Ecto neural progenitor cell (in vitro differentiated cells): ENCODE measurements at regions not wholly inside any gene's neighbourhood (a gene's known extent, or its start where the extent isn't known, plus 50 kb on each side); places are given as distances from the start of the nearest gene placed in this dataset.

ENCODE experiments used
- DNase-seq: peaks from one replicate; pipeline ENCODE4 v3.0.0-alpha.2; 2018; ENCODE audit warnings: low spot score

DNA sequence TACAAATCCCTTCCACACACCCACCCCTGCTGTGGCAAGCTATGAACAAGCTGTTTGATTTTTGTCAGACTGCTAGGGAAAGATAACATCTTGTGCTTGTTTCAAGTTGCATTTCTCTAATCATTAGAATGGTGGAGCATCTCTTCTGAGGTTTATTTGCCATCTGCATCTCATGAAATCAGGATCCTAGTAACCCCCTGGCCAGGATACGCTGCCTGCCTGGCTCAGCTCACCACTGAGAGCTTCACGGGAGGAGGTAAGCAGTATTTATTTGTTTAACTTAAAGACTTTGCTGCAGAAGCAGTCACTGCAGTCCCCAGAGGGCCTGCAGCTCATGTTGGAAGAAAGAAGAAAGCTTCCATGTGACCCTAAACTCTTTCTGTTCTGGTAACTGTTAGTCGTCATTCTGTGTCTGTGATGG lies 83.3 kb upstream of the CXCL14 start:
- DNase-seq = no peak

DNA sequence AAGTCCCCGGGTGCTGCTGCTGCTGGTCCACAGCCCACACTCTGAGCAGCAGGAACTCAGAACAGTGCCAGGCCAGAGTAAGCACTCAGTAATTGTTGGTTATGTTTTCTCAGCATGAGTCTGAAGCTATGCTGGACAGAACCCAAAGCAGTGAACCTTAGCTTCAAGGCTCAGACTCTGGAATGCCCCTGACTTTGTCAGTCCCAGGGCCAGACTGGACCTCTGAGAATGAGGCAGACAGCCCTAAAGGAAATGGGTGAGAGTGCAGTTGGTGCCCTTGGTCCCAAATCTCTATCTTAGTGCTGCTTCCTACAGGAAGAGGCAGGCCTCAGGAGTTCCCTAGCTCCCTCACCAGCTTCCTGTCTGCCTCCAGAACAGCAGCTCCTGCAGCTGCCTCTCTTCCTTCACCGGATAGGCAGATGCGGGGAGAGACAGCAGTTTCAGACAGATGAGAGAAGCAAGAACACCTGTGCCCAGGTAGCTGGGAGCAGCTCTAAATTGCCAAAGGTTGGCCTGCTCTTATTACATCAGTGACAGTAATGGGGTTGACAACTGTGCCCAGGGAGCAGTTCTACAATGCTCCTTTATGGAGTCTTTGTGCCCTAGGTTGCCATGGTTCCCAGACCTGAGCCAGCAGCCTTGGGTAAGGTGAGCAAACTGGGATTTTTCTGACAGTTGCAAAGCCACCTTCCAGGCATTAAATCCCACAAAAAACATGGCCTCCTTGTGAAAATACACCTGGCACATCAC lies 82.2 kb upstream of the CXCL14 start:
- no peak for DNase-seq

DNA sequence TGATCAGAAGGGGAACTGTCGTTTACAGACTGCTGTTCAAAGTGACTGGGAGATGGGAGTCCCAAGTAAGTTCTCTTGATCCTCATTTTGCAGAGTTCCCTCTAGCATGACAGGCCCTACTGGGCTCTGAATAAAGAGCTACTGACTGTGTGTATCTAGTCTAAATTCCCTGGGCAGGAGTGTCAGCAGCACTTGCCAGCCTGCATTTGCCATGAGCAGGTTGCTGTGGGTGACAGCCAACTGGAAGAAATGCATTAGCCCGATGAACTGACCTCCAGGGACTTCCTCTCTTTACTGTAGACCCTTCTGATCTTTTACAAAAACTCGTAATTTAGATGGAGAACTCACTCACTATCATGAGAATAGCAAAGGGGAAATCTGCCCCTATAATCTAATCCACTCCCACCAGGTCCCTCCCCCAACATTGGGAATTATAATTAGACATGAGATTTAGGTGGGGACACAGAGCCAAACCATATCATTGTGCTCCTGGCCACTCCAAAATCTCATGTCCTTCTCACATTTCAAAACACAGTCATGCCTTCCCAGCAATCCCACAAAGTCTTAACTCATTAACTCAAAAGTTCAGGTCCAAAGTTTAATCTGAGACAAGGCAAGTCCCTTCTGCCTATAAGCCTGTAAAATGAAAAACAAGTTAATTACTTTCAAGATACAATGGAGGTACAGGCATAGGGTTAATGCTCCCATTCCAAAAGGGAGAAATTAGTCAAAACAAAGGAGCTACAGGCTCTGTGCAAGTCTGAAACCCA lies 78.9 kb upstream of the CXCL14 start:
- no peak for DNase-seq

DNA sequence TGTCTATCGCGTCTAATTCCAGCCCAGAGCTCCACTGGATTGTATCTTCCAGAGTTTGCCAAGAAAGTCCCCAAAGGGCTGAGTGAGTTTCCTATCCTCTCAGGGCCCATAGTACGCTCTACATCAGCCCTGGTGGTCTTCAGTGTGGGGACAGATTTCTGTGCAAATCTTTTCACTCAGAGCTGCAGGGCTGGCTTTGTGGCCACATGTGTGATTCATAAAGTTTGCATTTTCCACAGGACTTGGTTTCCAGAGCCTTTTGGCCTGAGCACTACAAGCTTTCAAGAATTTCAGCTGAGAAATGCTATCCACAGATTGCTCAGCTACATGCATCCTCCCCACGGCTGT lies 76.7 kb upstream of the CXCL14 start:
- DNase-seq = no peak

DNA sequence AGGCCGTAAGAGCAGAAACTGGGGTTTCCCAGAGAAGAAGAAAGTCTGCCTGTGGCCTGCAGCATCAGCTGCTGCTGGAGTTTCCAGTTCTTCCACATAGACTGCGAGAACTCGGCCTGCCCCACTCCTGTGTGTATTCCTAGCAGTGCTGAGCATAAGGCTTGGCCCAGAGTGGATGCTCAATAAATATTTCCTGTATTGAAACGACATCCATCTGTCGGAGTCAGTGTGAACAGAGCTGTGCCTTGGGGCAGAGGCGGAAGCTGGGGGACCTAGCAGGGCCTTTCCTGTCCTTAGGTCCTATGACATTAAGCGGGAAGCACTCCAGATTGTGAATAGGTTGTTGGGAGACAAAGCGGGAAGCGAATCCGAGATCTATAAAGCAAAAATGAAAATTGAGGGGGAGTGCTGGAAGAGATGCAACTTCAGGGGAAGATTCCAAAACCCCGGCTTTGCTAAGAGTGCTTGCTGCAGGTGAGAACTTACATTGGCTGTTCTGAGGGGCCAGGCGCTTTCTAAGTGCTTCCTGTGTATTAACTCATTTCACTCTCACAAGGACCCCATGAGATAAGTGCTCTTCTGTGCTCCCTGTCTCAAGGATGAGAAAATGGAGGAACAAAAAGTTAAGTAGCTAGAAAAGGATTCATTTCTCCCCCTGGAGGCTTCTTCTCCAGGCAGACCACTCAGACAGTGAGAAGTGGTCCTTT lies 76.1 kb upstream of the CXCL14 start:
- DNase-seq = no peak

DNA sequence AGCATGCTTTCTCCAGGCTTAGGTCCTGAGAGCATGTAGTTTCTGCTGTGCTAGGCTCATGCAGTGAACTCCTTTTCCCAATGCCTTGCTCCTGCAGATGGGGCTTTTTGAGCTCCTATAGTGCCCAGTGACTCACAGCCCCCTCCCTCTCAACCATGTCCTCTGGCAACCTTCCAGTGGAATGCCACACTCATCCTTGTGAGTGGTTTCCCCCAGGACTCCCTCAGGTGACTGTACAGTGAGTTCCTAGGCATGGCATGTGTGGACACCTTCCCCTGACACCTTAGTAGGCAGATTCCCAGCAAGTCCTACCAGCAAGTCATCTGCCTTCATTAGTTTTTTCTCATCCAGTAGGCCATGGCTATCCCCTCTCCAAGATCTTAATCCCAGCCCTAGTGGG lies 72.4 kb upstream of the CXCL14 start:
- DNase-seq = no peak

DNA sequence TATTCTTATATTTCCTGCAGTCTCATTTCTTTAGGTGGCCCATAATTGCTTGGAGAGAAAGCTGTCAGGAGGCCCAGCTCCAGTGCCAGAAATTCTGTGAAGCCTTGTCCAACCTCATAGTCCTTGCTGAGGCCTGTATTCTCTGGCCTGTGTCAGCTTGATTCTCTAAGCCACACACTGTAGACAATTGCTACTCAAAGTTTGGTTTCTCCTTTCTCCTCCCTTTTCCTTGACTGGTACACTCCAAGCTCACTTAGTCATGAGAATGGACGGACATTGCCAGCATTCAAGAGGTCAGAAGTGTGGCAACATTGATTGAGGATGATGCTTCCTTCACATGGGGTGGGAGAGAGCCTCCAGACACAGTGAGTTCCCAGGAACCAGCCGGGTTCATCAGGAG lies 71.3 kb upstream of the CXCL14 start:
- DNase-seq = no peak

DNA sequence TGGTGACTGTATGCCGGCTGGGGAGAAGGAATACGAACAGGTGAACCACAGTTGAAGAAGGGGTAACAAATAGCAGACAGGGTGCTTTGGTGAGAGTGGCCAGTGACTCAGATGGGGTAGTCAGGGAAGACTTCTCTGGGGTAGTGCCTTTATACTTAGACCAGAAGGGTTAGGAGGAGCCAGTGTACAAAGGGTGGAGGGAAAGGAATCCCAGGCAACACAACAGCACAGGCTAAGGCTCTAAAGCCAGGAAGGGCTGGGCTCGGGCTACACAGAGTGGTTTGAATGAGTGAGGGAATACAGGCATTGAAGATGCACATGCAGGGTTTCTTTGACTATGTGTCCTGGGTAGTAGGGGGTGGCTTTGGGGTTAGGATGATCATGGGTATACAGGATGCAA lies 70.6 kb upstream of the CXCL14 start:
- no peak for DNase-seq

DNA sequence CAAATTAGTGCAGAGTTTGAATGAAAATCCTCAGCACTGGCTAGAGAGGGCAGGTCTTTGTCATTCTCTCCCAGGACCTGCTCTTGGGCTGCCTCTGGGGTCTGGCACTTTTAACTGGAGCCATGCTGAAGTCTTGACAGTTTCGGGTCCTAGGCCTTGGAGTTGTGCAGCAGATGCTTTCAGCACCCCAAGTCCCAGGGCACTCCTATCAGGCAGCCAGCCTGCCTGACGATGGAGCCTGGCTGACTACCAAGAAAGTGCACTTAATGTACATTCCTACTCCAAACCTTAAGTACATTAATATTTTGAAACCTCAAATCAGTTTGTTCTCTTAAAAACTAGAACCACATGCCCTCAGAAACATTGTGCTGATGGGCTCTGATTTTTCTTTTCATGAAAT lies 69.3 kb upstream of the CXCL14 start:
- DNase-seq = no peak

DNA sequence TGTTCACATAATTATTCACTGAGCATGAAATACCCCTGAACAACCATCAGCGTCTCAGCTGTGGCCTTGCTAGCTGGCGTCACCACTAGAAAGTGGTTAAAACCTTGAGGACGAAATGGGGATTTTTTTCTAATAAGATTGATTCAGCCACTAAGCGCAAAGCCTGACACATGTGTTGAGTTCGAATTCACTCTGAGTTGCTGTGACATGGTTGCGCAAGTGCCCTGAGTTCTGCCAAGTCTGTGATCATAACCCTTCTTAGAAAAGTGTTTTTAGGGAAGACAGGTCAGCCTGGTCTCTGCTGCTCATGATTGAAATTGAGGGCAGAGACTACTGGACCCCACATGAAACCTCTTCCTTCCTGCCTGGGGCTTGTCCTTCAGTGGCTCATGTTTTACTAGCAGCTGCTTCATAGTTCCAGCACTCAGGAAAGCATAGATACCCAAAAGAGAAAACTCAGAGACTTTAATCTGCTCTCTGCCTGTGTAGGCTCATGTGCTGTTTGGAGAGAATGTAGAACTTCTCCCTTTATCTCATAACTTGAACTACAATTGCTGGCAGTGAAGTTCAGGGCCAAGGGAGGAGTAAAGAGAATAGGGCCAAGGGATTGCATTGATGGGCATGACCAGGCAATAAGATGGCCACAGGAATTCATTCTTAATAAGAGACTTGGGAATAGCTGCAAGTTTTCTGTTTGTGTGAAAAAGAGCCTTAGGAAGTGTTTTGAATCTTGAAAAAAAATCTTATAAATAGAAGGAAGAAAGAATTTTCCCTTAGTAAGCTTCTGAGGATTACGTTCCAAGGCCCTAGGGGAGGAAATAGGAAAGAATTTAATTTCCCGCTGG lies 66.8 kb upstream of the CXCL14 start:
- DNase-seq = no peak

DNA sequence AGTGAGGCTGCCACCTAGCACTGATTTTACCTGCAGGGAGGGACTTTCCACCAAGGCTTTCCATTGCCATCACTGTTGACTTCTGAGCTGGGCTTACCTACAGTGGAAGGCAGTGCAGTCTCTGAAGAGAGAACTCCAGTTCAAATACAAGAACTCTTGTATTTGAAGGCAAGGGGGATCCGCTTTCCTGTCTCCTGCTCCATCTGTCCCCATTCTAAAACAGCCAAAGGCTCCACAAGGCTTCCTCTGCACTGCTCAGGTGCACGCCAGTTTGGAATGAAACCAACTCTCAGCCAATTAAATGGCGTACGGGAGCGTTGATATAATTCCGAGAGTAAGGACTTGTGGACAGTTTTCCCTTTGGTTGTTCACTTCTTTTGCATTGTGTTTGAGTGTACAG lies 66.0 kb upstream of the CXCL14 start:
- no peak for DNase-seq

DNA sequence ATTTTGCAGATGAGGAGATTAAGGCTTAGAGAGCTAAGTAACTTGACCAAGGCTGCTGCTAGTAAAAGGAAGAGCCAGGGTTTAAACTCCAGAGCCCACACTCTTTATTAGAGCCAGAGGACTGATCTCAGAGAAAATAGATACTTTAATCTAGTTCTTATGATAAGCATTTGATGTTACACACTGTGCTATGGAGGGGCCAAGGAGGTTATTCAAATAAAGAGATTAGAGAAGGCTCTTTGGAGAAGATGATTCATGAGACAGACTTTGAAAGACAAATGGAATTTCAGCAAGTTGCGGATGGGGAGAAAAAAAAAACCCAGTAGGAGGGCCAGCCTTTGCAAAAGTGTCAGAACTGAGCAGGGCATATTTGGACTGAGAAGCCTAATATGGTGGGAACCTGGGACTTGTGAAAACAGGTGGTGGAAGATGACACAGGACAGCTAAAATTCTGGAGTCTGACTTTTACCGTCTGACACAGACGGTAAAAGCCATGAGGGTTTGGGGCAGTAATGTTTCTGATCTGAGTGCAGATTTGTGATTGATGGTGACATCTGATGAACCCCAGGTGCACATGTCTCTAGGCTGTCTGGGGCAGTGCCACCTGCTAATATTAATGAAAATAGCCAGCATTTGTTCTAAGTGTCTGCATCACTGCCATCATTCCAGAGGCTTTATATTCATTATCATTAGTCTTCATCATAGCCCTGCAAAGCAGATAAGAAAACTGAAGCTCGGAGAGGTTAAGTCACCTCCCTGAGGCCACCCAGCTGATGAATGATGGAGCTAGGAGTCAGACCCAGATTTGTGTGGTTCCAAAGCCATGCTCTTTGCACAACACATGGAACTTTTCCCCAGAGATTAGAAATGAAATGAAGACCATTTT lies 65.3 kb upstream of the CXCL14 start:
- no peak for DNase-seq

DNA sequence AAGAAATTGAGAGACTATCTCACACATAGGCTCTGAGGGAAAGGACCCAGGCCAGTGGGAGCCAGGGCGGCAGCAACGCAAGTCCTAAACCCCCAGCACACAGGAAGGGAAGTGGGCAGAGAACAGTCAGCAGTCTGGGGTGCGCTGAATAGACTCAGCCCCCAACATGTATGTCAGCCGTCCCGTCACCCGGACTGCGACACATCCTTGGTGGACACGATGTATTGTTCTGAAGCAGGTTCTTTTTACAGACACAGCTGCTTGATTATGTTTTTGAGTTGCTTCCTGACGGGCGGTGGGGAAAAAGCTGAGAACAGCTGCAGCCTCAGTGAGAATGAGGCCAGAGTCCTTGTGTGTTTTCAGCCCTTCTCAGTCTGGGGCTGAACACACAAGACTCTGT lies 64.1 kb upstream of the CXCL14 start:
- no peak for DNase-seq

DNA sequence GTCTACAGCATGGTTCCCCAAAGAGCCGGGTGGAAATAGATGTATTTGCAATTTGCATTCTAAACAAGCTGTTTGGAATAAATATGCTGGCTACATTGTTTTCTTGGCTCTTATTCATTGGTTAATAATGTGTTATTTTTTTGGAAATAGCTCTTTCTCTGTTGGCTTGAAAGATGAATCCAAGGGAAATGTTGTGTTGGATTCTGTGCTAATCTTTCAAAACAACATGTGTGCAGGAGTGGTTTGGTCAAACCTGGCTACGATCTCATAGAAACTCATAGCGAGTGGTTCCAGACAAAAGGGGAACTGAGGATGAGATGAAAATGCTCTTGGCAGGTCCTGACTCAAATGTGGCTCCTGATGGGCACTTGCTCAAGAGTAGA lies 63.7 kb upstream of the CXCL14 start:
- no peak for DNase-seq

DNA sequence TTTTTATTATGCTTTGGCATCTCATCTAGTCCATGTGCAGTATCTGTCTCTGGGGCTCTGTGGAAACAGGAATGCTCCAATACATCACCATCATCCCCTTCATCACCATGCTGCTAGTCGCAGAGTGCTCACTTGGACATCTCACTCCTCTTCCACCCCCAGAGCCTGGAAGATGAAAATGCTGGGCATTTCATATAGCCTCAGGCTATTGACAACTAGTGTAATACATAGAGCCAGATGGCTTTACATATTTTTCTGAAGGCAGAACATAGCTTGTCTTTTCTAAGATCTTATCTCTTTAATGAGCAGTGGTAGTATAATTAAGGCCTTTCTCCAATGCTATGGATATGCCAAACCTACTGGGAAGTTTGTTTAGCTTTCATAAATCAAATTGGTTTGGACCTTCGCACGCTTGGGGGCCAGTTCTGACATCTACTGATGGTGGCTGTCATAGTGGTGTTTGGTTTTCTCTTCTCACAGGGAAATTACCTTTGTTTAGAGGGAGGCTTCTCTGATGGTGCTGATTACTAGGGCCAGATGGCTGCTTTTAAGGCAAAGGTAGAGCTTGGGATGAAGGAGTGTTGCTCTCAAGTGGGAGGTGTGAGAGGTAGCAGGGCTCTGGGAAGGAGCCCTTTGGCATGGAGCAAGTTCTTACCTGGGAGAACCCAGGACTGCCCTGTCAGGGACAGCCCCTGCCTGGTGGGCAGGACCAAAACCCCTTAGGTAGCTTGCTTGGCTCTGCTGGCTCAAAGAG lies 63.1 kb upstream of the CXCL14 start:
- no peak for DNase-seq

DNA sequence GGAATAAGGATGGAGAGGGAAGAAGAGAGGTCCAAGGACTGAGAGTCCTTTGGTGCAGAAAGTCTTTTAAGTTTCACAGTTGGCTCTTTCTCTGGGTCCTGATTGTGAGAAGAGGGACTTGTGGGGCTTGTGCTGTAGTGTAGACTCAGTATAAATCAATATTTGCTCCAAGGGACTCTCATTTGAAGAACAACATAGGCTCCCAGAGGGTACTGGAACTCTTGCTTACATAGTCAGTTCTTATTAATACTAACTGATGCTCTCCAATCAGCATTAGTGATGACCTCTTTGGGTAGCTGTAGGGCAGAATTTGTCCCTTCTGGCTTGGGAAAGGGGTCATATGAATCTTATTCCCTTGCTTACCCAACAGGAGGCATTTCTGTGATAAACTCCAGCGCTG lies 62.5 kb upstream of the CXCL14 start:
- no peak for DNase-seq

DNA sequence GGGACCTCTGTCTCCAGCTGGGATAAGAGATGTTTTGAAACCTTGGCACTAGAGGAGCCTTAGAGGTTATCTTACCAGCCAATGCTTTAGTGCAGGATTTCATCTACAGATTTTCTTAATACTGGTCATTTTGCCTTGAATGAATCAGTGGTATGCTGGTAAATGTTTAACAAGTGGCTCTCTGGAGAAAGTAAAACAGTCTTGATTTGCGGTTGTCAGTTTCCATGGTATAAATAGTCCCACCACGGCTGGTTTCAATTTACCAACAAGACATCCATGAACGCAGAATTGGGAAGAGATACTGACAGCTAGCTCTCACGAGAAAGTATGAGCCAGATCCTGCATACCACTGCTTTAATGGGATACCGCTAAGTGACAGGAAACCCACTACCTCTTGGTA lies 56.7 kb upstream of the CXCL14 start:
- no peak for DNase-seq

DNA sequence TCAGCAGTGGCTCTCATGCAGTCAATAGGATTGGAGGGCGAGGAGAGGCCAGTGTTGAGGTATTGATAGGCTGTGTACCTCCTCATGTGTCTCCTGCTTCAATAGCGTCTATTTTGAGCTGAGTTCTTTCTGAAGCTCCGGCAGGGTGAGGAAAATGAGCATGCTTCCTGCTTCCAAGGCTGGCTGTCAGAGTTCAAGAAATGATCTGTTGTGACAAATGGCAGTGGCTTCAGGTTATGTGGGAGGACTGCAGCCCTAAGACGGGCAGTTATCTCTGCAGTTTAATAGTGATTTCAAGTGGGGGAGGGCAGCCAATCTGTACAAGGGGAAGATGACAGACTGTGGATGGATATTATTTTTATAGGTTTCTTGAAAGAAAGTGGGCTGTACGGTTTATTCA lies 54.0 kb upstream of the CXCL14 start:
- DNase-seq = no peak

DNA sequence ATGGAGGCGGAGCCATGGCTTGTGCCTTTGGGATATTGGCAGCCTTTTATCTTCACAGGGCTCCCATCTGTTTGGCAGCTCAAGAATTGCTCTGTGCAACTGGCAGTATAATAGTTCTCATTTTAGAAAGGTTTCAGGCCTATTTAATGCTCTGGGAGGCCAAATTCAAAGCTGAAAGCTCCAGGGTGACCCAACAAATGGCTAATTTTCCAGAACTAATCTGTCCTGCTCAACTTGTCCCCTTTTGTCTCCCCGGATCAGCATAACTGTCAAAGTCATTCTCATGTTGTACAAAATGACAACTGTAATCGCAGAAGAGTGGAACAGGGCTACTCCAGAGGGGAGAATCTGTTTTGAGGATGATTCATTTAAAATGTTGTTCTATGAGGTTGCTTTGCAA lies 52.6 kb upstream of the CXCL14 start:
- DNase-seq = no peak

DNA sequence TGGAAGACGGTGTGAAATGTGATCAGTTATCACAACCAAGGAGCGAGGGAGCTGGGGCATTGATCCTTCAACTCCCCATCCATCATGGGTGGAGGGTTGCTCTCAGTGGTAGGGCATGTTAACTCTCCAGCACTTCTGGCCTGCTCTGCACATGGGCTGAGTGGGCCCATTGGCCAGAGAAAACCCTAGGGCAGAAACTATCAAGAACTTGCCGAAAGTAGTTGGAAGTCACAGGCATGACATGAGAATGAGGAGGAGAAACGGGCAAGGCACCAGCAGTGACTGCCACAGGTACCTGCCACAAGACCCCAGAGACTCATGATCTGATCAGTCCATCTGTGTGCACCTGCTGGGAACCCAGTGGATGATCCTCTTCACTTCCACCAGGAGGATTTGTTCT lies 50.9 kb upstream of the CXCL14 start:
- DNase-seq = no peak
